Activated naive CD8-positive, alpha-beta T cell (primary cell): ENCODE measurements at regions not wholly inside any gene's neighbourhood (a gene's known extent, or its start where the extent isn't known, plus 50 kb on each side); places are given as distances from the start of the nearest gene placed in this dataset.
"Not testable (repeated sequence)": the region's sequence is repeated elsewhere in the genome, so short reads cannot be mapped to it uniquely, and the experiment has no call there.

ENCODE experiments used
- H3K27ac Mint-ChIP-seq: one replicate; pipeline ENCODE4 v1.8.0; 2021; ENCODE audit warnings: mixed read lengths
- H3K27me3 Mint-ChIP-seq: one replicate; pipeline ENCODE4 v1.8.0; 2021; ENCODE audit warnings: mixed read lengths
- H3K36me3 Mint-ChIP-seq: one replicate; pipeline ENCODE4 v1.8.0; 2021; ENCODE audit warnings: mixed read lengths
- H3K4me1 Mint-ChIP-seq: one replicate; pipeline ENCODE4 v1.8.0; 2021; ENCODE audit warnings: low read depth, mixed read lengths
- H3K4me3 Mint-ChIP-seq: one replicate; pipeline ENCODE4 v1.8.0; 2021; ENCODE audit warnings: mild to moderate bottlenecking, mixed read lengths
- H3K9me3 Mint-ChIP-seq: one replicate; pipeline ENCODE4 v1.8.0; 2021; ENCODE audit warnings: low read depth, mixed read lengths

GRCh38 chr6:37078814-37079213 is 73.4 kb downstream of the FGD2 start:
- no peaks in the 10 kb centered on the region for H3K9me3 Mint-ChIP-seq
- H3K27ac Mint-ChIP-seq, result no peak overlapping the region
- H3K36me3 Mint-ChIP-seq, result no peaks in the 10 kb centered on the region
- H3K4me1 Mint-ChIP-seq, result no peaks in the 10 kb centered on the region
- no peak overlapping the region for H3K4me3 Mint-ChIP-seq
- H3K27me3 Mint-ChIP-seq, result no peaks in the 10 kb centered on the region

- H3K4me1 Mint-ChIP-seq, result no peaks in the 10 kb centered on the region
- no peaks in the 10 kb centered on the region for H3K36me3 Mint-ChIP-seq
- H3K9me3 Mint-ChIP-seq, result no peaks in the 10 kb centered on the region
- no peak overlapping the region for H3K27ac Mint-ChIP-seq
- no peak overlapping the region for H3K4me3 Mint-ChIP-seq
- H3K27me3 Mint-ChIP-seq, result no peaks in the 10 kb centered on the region
These were observed 75.7 kb downstream of the FGD2 start for GRCh38 chr6:37081042-37081607.

GRCh38 chr6:37082390-37083130 is 77.1 kb downstream of the FGD2 start:
- Mint-ChIP-seq H3K9me3 (no peaks in the 10 kb centered on the region), H3K4me3 (no peak overlapping the region), H3K27ac (no peak overlapping the region), H3K4me1 (no peaks in the 10 kb centered on the region), H3K27me3 (no peaks in the 10 kb centered on the region), H3K36me3 (no peaks in the 10 kb centered on the region)

GRCh38 chr6:37083243-37084138 is 78.0 kb downstream of the FGD2 start:
- no peaks in the 10 kb centered on the region for H3K36me3 Mint-ChIP-seq
- H3K4me1 Mint-ChIP-seq, result no peaks in the 10 kb centered on the region
- no peaks in the 10 kb centered on the region for H3K9me3 Mint-ChIP-seq
- no peak overlapping the region for H3K27ac Mint-ChIP-seq
- no peaks in the 10 kb centered on the region for H3K27me3 Mint-ChIP-seq
- no peak overlapping the region for H3K4me3 Mint-ChIP-seq

- not testable (repeated sequence) for H3K4me3 Mint-ChIP-seq, H3K9me3 Mint-ChIP-seq, H3K4me1 Mint-ChIP-seq, H3K27ac Mint-ChIP-seq, H3K27me3 Mint-ChIP-seq, H3K36me3 Mint-ChIP-seq
These were observed 79.2 kb downstream of the FGD2 start for GRCh38 chr6:37084665-37085064.

GRCh38 chr6:37085198-37085597 is 79.7 kb downstream of the FGD2 start:
- H3K4me3 Mint-ChIP-seq, result no peak overlapping the region
- no peaks in the 10 kb centered on the region for H3K9me3 Mint-ChIP-seq
- H3K27ac Mint-ChIP-seq, result no peak overlapping the region
- no peaks in the 10 kb centered on the region for H3K36me3 Mint-ChIP-seq
- no peaks in the 10 kb centered on the region for H3K27me3 Mint-ChIP-seq
- H3K4me1 Mint-ChIP-seq, result no peaks in the 10 kb centered on the region

GRCh38 chr6:37088897-37089296 is 81.1 kb upstream of the PIM1 start:
- no peak overlapping the region for H3K4me3 Mint-ChIP-seq
- H3K9me3 Mint-ChIP-seq, result no peaks in the 10 kb centered on the region
- H3K4me1 Mint-ChIP-seq, result peaks cover 3% of the 10 kb centered on the region
- no peaks in the 10 kb centered on the region for H3K36me3 Mint-ChIP-seq
- no peaks in the 10 kb centered on the region for H3K27me3 Mint-ChIP-seq
- no peak overlapping the region for H3K27ac Mint-ChIP-seq

GRCh38 chr6:37089783-37090182 is 80.2 kb upstream of the PIM1 start:
- H3K9me3 Mint-ChIP-seq, result no peaks in the 10 kb centered on the region
- H3K4me1 Mint-ChIP-seq, result peaks cover 9% of the 10 kb centered on the region
- no peak overlapping the region for H3K27ac Mint-ChIP-seq
- no peak overlapping the region for H3K4me3 Mint-ChIP-seq
- no peaks in the 10 kb centered on the region for H3K27me3 Mint-ChIP-seq
- no peaks in the 10 kb centered on the region for H3K36me3 Mint-ChIP-seq

- peaks cover 12% of the 10 kb centered on the region for H3K4me1 Mint-ChIP-seq
- H3K27ac Mint-ChIP-seq, H3K27me3 Mint-ChIP-seq, H3K9me3 Mint-ChIP-seq, H3K4me3 Mint-ChIP-seq, H3K36me3 Mint-ChIP-seq: not testable (repeated sequence)
These were observed 78.8 kb upstream of the PIM1 start for GRCh38 chr6:37091104-37091503.

- H3K4me1 Mint-ChIP-seq, result peaks cover 12% of the 10 kb centered on the region
- not testable (repeated sequence) for H3K9me3 Mint-ChIP-seq, H3K36me3 Mint-ChIP-seq, H3K27ac Mint-ChIP-seq, H3K4me3 Mint-ChIP-seq, H3K27me3 Mint-ChIP-seq
These were observed 78.4 kb upstream of the PIM1 start for GRCh38 chr6:37091586-37091985.

GRCh38 chr6:37092923-37093727 is 76.8 kb upstream of the PIM1 start:
- H3K36me3 Mint-ChIP-seq, result no peaks in the 10 kb centered on the region

GRCh38 chr6:37093728-37094069 is 76.3 kb upstream of the PIM1 start:
- Mint-ChIP-seq H3K4me3 (no peak overlapping the region), H3K27ac (no peak overlapping the region), H3K36me3 (no peaks in the 10 kb centered on the region), H3K9me3 (no peaks in the 10 kb centered on the region), H3K4me1 (peaks cover 12% of the 10 kb centered on the region), H3K27me3 (no peaks in the 10 kb centered on the region)

More at GRCh38 chr6:37092923-37093727, 76.8 kb upstream of the PIM1 start:
- Mint-ChIP-seq H3K4me1 (peaks cover 12% of the 10 kb centered on the region), H3K27ac (no peak overlapping the region), H3K9me3 (no peaks in the 10 kb centered on the region), H3K27me3 (no peaks in the 10 kb centered on the region), H3K4me3 (no peak overlapping the region)

- Mint-ChIP-seq H3K9me3 (no peaks in the 10 kb centered on the region), H3K4me3 (no peak overlapping the region), H3K4me1 (peaks cover 12% of the 10 kb centered on the region), H3K27me3 (no peaks in the 10 kb centered on the region), H3K36me3 (no peaks in the 10 kb centered on the region), H3K27ac (no peak overlapping the region)
These were observed 74.0 kb upstream of the PIM1 start for GRCh38 chr6:37095997-37096396.

GRCh38 chr6:37097335-37097734 is 72.6 kb upstream of the PIM1 start:
- no peaks in the 10 kb centered on the region for H3K27me3 Mint-ChIP-seq
- no peaks in the 10 kb centered on the region for H3K9me3 Mint-ChIP-seq
- no peak overlapping the region for H3K27ac Mint-ChIP-seq
- H3K4me1 Mint-ChIP-seq, result peaks cover 18% of the 10 kb centered on the region
- H3K36me3 Mint-ChIP-seq, result no peaks in the 10 kb centered on the region
- no peak overlapping the region for H3K4me3 Mint-ChIP-seq

GRCh38 chr6:37099442-37099841 is 70.5 kb upstream of the PIM1 start:
- Mint-ChIP-seq H3K27ac (no peak overlapping the region), H3K36me3 (no peaks in the 10 kb centered on the region), H3K9me3 (no peaks in the 10 kb centered on the region), H3K4me1 (peaks cover 21% of the 10 kb centered on the region), H3K4me3 (no peak overlapping the region), H3K27me3 (no peaks in the 10 kb centered on the region)
